ENCODE measurements at regions not wholly inside any gene's neighbourhood (a gene's known extent, or its start where the extent isn't known, plus 50 kb on each side); places are given as distances from the start of the nearest gene placed in this dataset.

- Mint-ChIP-seq H3K9me3 (ENCODE audit: low read depth) (no peaks in the 10 kb centered on the region), H3K27me3 (ENCODE audit: low read depth) (peaks cover 22% of the 10 kb centered on the region), H3K36me3 (ENCODE audit: low read depth) (no peaks in the 10 kb centered on the region), H3K4me3 (ENCODE audit: unreplicated experiment) (no peak overlapping the region), H3K4me1 (ENCODE audit: low read depth) (no peaks in the 10 kb centered on the region), H3K27ac (ENCODE audit: unreplicated experiment) (no peak overlapping the region)
- TF ChIP-seq CTCF (IDR thresholded peaks at IDR 0.05), result no peak
- DNase-seq (ENCODE audit: low spot score), result no peak
Measured at GRCh38 chr13:111922086-111922485, 144.9 kb upstream of the SOX1 start.

- no peak for DNase-seq (ENCODE audit: low spot score)
Measured at GRCh38 chr13:111923439-111923838, 143.5 kb upstream of the SOX1 start.

GRCh38 chr13:111923991-111924677, 142.8 kb upstream of the SOX1 start:
- TF ChIP-seq CTCF (IDR thresholded peaks at IDR 0.05), result no peak
- peaks cover 18% of the 10 kb centered on the region for H3K27me3 Mint-ChIP-seq (ENCODE audit: low read depth)
- no peaks in the 10 kb centered on the region for H3K9me3 Mint-ChIP-seq (ENCODE audit: low read depth)
- no peaks in the 10 kb centered on the region for H3K4me1 Mint-ChIP-seq (ENCODE audit: low read depth)
- no peaks in the 10 kb centered on the region for H3K36me3 Mint-ChIP-seq (ENCODE audit: low read depth)
- H3K27ac Mint-ChIP-seq (ENCODE audit: unreplicated experiment), result no peak overlapping the region
- no peak overlapping the region for H3K4me3 Mint-ChIP-seq (ENCODE audit: unreplicated experiment)
- DNase-seq (ENCODE audit: low spot score), result no peak

More at GRCh38 chr13:111923439-111923838, 143.5 kb upstream of the SOX1 start:
- H3K9me3 Mint-ChIP-seq (ENCODE audit: low read depth), result no peaks in the 10 kb centered on the region
- no peaks in the 10 kb centered on the region for H3K4me1 Mint-ChIP-seq (ENCODE audit: low read depth)
- no peaks in the 10 kb centered on the region for H3K36me3 Mint-ChIP-seq (ENCODE audit: low read depth)
- no peak overlapping the region for H3K27ac Mint-ChIP-seq (ENCODE audit: unreplicated experiment)
- no peak overlapping the region for H3K4me3 Mint-ChIP-seq (ENCODE audit: unreplicated experiment)
- peaks cover 18% of the 10 kb centered on the region for H3K27me3 Mint-ChIP-seq (ENCODE audit: low read depth)
- no peak for TF ChIP-seq CTCF (IDR thresholded peaks at IDR 0.05)

- no peak for TF ChIP-seq CTCF (IDR thresholded peaks at IDR 0.05)
- no peak for DNase-seq (ENCODE audit: low spot score)
- Mint-ChIP-seq H3K4me1 (ENCODE audit: low read depth) (no peaks in the 10 kb centered on the region), H3K27ac (ENCODE audit: unreplicated experiment) (no peak overlapping the region), H3K36me3 (ENCODE audit: low read depth) (no peaks in the 10 kb centered on the region), H3K4me3 (ENCODE audit: unreplicated experiment) (no peak overlapping the region), H3K27me3 (ENCODE audit: low read depth) (peaks cover 17% of the 10 kb centered on the region), H3K9me3 (ENCODE audit: low read depth) (no peaks in the 10 kb centered on the region)
Measured at GRCh38 chr13:111924678-111925075, 142.3 kb upstream of the SOX1 start.

GRCh38 chr13:111925146-111925875, 141.6 kb upstream of the SOX1 start:
- TF ChIP-seq CTCF (IDR thresholded peaks at IDR 0.05), result no peak
- peaks cover 14% of the 10 kb centered on the region for H3K27me3 Mint-ChIP-seq (ENCODE audit: low read depth)
- H3K9me3 Mint-ChIP-seq (ENCODE audit: low read depth), result peaks cover under 1% of the 10 kb centered on the region
- H3K4me3 Mint-ChIP-seq (ENCODE audit: unreplicated experiment), result no peak overlapping the region
- DNase-seq (ENCODE audit: low spot score), result peak; percentile 47
- H3K4me1 Mint-ChIP-seq (ENCODE audit: low read depth), result no peaks in the 10 kb centered on the region
- no peaks in the 10 kb centered on the region for H3K36me3 Mint-ChIP-seq (ENCODE audit: low read depth)
- H3K27ac Mint-ChIP-seq (ENCODE audit: unreplicated experiment), result no peak overlapping the region
